ENCODE measurements at regions not wholly inside any gene's neighbourhood (a gene's known extent, or its start where the extent isn't known, plus 50 kb on each side); places are given as distances from the start of the nearest gene placed in this dataset.

- H3K27ac ChIP-seq (ENCODE audit: low read length) = no peak overlapping the region
- no peaks in the 10 kb centered on the region for H3K36me3 ChIP-seq (replicated peaks; ENCODE audit: low read depth, low read length)
- H3K9me3 ChIP-seq (ENCODE audit: insufficient read depth, low read length) = no peaks in the 10 kb centered on the region
- no peak overlapping the region for H2AFZ ChIP-seq (ENCODE audit: low read depth, low read length)
- no peaks in the 10 kb centered on the region for H3K4me1 ChIP-seq (ENCODE audit: low read length)
- H3K9ac ChIP-seq (ENCODE audit: low read length) = no peak overlapping the region
- no peaks in the 10 kb centered on the region for H4K20me1 ChIP-seq (ENCODE audit: insufficient read depth, low read length)
- no peaks in the 10 kb centered on the region for H3K79me2 ChIP-seq (ENCODE audit: low read length)
- H3K4me2 ChIP-seq (ENCODE audit: low read length) = no peak overlapping the region
- TF ChIP-seq EZH2phosphoT487 (IDR thresholded peaks at IDR 0.05; ENCODE audit: low read depth) (no peak), CTCF (IDR thresholded peaks at IDR 0.05; ENCODE audit: low read depth, low read length) (no peak)
- peaks cover 16% of the 10 kb centered on the region; the same call in 1 of the 2 replicates for H3K27me3 ChIP-seq (ENCODE audit: low read depth, low read length)
- H3K4me3 ChIP-seq (ENCODE audit: low read length) = no peak overlapping the region
Observed at GRCh38 chr11:112612250-112612849, 348.9 kb upstream of the NCAM1 start.

GRCh38 chr11:112613051-112613972 lies 347.9 kb upstream of the NCAM1 start:
- no peak overlapping the region for H3K4me2 ChIP-seq (ENCODE audit: low read length)
- no peaks in the 10 kb centered on the region for H4K20me1 ChIP-seq (ENCODE audit: insufficient read depth, low read length)
- H2AFZ ChIP-seq (ENCODE audit: low read depth, low read length) = no peak overlapping the region
- no peak overlapping the region for H3K4me3 ChIP-seq (ENCODE audit: low read length)
- H3K79me2 ChIP-seq (ENCODE audit: low read length) = no peaks in the 10 kb centered on the region
- H3K27me3 ChIP-seq (ENCODE audit: low read depth, low read length) = peaks cover 12% of the 10 kb centered on the region; the same call in 1 of the 2 replicates
- H3K36me3 ChIP-seq (replicated peaks; ENCODE audit: low read depth, low read length) = no peaks in the 10 kb centered on the region
- no peak for TF ChIP-seq EZH2phosphoT487 (IDR thresholded peaks at IDR 0.05; ENCODE audit: low read depth)
- no peak for TF ChIP-seq CTCF (IDR thresholded peaks at IDR 0.05; ENCODE audit: low read depth, low read length)
- H3K9ac ChIP-seq (ENCODE audit: low read length) = no peak overlapping the region
- no peaks in the 10 kb centered on the region for H3K4me1 ChIP-seq (ENCODE audit: low read length)
- H3K27ac ChIP-seq (ENCODE audit: low read length) = no peak overlapping the region
- H3K9me3 ChIP-seq (ENCODE audit: insufficient read depth, low read length) = no peaks in the 10 kb centered on the region

- peaks cover 12% of the 10 kb centered on the region; the same call in 1 of the 2 replicates for H3K27me3 ChIP-seq (ENCODE audit: low read depth, low read length)
- TF ChIP-seq EZH2phosphoT487 (IDR thresholded peaks at IDR 0.05; ENCODE audit: low read depth) (no peak), CTCF (IDR thresholded peaks at IDR 0.05; ENCODE audit: low read depth, low read length) (no peak)
Observed at GRCh38 chr11:112614605-112615004, 346.6 kb upstream of the NCAM1 start.

GRCh38 chr11:112615238-112615637 lies 346.0 kb upstream of the NCAM1 start:
- no peak overlapping the region for H3K4me2 ChIP-seq (ENCODE audit: low read length)
- H2AFZ ChIP-seq (ENCODE audit: low read depth, low read length) = no peak overlapping the region
- TF ChIP-seq CTCF (IDR thresholded peaks at IDR 0.05; ENCODE audit: low read depth, low read length) = no peak
- TF ChIP-seq EZH2phosphoT487 (IDR thresholded peaks at IDR 0.05; ENCODE audit: low read depth) = no peak
- no peaks in the 10 kb centered on the region for H3K79me2 ChIP-seq (ENCODE audit: low read length)
- H3K4me3 ChIP-seq (ENCODE audit: low read length) = no peak overlapping the region
- no peaks in the 10 kb centered on the region for H4K20me1 ChIP-seq (ENCODE audit: insufficient read depth, low read length)
- no peak overlapping the region for H3K9ac ChIP-seq (ENCODE audit: low read length)
- no peaks in the 10 kb centered on the region for H3K4me1 ChIP-seq (ENCODE audit: low read length)
- no peak overlapping the region for H3K27ac ChIP-seq (ENCODE audit: low read length)
- H3K9me3 ChIP-seq (ENCODE audit: insufficient read depth, low read length) = no peaks in the 10 kb centered on the region
- H3K27me3 ChIP-seq (ENCODE audit: low read depth, low read length) = peaks cover 12% of the 10 kb centered on the region; the same call in 1 of the 2 replicates
- H3K36me3 ChIP-seq (replicated peaks; ENCODE audit: low read depth, low read length) = no peaks in the 10 kb centered on the region

More at GRCh38 chr11:112614605-112615004, 346.6 kb upstream of the NCAM1 start:
- no peaks in the 10 kb centered on the region for H3K79me2 ChIP-seq (ENCODE audit: low read length)
- no peak overlapping the region for H3K4me2 ChIP-seq (ENCODE audit: low read length)
- H3K36me3 ChIP-seq (replicated peaks; ENCODE audit: low read depth, low read length) = no peaks in the 10 kb centered on the region
- H3K9ac ChIP-seq (ENCODE audit: low read length) = no peak overlapping the region
- no peak overlapping the region for H2AFZ ChIP-seq (ENCODE audit: low read depth, low read length)
- H3K27ac ChIP-seq (ENCODE audit: low read length) = no peak overlapping the region
- H4K20me1 ChIP-seq (ENCODE audit: insufficient read depth, low read length) = no peaks in the 10 kb centered on the region
- no peaks in the 10 kb centered on the region for H3K9me3 ChIP-seq (ENCODE audit: insufficient read depth, low read length)
- H3K4me3 ChIP-seq (ENCODE audit: low read length) = no peak overlapping the region
- H3K4me1 ChIP-seq (ENCODE audit: low read length) = no peaks in the 10 kb centered on the region

All from OCI-LY3 (cell line).